ENCODE measurements at regions not wholly inside any gene's neighbourhood (a gene's known extent, or its start where the extent isn't known, plus 50 kb on each side); places are given as distances from the start of the nearest gene placed in this dataset.

DNA sequence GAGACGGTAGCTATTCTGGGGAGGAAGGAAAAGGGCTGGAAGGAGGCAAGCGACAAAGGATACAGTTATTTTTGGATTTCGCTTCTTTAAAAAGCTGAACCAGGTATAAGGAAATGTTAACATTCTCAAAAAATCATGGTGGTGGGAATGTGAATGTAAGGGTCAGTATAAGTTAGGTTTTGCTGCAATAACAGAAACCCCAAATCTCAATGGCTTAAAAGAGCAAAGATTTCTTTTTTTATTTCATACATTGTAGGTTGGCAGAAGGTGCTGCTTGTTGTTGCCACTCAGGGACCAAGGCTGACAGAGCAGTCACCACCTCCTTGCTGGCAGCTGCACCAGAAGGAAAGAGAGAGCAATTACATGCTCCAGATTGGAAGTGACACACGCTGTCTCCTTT, 176.3 kb upstream of the LPP start:
- TF ChIP-seq, protein P1, sequence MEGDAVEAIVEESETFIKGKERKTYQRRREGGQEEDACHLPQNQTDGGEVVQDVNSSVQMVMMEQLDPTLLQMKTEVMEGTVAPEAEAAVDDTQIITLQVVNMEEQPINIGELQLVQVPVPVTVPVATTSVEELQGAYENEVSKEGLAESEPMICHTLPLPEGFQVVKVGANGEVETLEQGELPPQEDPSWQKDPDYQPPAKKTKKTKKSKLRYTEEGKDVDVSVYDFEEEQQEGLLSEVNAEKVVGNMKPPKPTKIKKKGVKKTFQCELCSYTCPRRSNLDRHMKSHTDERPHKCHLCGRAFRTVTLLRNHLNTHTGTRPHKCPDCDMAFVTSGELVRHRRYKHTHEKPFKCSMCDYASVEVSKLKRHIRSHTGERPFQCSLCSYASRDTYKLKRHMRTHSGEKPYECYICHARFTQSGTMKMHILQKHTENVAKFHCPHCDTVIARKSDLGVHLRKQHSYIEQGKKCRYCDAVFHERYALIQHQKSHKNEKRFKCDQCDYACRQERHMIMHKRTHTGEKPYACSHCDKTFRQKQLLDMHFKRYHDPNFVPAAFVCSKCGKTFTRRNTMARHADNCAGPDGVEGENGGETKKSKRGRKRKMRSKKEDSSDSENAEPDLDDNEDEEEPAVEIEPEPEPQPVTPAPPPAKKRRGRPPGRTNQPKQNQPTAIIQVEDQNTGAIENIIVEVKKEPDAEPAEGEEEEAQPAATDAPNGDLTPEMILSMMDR (IDR thresholded peaks at IDR 0.05): no peak
- no peak for TF ChIP-seq POLR2A (IDR thresholded peaks at IDR 0.05)

Data from lower leg skin (tissue), 3 donors.